ENCODE measurements at regions not wholly inside any gene's neighbourhood (a gene's known extent, or its start where the extent isn't known, plus 50 kb on each side); places are given as distances from the start of the nearest gene placed in this dataset.

DNA sequence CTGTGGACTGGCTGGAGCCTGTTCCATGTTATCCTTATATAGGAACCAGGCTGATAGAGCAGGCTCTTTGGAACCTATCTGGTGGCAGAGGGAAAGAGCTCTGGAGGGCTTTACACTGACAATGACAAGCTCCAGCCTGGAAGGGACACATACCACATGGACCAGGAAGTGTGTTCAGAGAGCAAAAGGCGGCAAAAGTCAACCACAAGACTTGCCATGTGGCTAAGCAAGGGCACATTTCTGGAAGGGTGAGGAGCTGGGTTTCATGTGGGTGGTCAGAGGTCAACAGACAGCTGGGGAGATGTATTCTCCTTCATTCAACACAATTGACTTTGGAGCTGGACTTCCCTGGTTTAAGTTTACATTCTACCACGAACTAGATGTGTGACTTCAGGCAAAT, 325.2 kb downstream of the DYSF start:
- no peak for TF ChIP-seq CTCF (IDR thresholded peaks at IDR 0.05)
- TF ChIP-seq EZH2 (IDR thresholded peaks at IDR 0.05): no peak

Measured in neural progenitor cell (in vitro differentiated cells).